ENCODE measurements at regions not wholly inside any gene's neighbourhood (a gene's known extent, or its start where the extent isn't known, plus 50 kb on each side); places are given as distances from the start of the nearest gene placed in this dataset.

GRCh38 chr3:187957165-187957581, 196.8 kb upstream of the LPP start:
- ChIA-PET CTCF (no interaction called here), POLR2A (no interaction called here)
- no peaks in the 10 kb centered on the region for H3K27me3 ChIP-seq (ENCODE audit: control insufficient read depth in 2 of 2, insufficient read depth in 2 of 2, low read length in 2 of 2)
- TF ChIP-seq EZH2 (IDR thresholded peaks at IDR 0.05; ENCODE audit: borderline replicate concordance, low read depth, low read length, severe bottlenecking) = no peak
- no peak for TF ChIP-seq JUN (IDR thresholded peaks at IDR 0.05; ENCODE audit: borderline replicate concordance, insufficient read depth, insufficient read length, low read depth)
- no peak for TF ChIP-seq MAX (IDR thresholded peaks at IDR 0.05; ENCODE audit: insufficient read depth, insufficient read length)
- TF ChIP-seq CTCF (IDR thresholded peaks at IDR 0.05; ENCODE audit: extremely low read depth in 1 of 2, insufficient read depth in 1 of 2, low read depth in 1 of 2, low read length in 2 of 2) = no peak
- no peak for TF ChIP-seq POLR2A (IDR thresholded peaks at IDR 0.05; ENCODE audit: low read depth, low read length)
- no peak for TF ChIP-seq GATA2 (IDR thresholded peaks at IDR 0.05; ENCODE audit: insufficient read depth, insufficient read length, low read depth, low read length)
- no peak for TF ChIP-seq POLR2AphosphoS5 (IDR thresholded peaks at IDR 0.05; ENCODE audit: insufficient read depth, low read depth, low read length)
- no peak for TF ChIP-seq FOS (IDR thresholded peaks at IDR 0.05; ENCODE audit: borderline replicate concordance, insufficient read depth, low read length)
- TF ChIP-seq MYC (IDR thresholded peaks at IDR 0.05; ENCODE audit: low read depth, low read length) = no peak
- FAIRE-seq = no peak
- no peaks in the 10 kb centered on the region for H3K9me3 ChIP-seq (replicated peaks; ENCODE audit: control insufficient read depth, insufficient read depth, low read length)
- no TSS peak for BruUV-seq (replicated peaks)
- H3K4me3 ChIP-seq (replicated peaks in 1 of 3; ENCODE audit: insufficient read depth in 1 of 3, low read depth in 1 of 3, low read length in 3 of 3) = no peak overlapping the region
- DNase-seq (ENCODE audit: low read depth, low spot score) = no peak
- no peak overlapping the region for H3K27ac ChIP-seq (ENCODE audit: insufficient read depth, low read depth, low read length)
- no peak overlapping the region for H2AFZ ChIP-seq (ENCODE audit: low read depth, low read length)
- no peaks in the 10 kb centered on the region for H3K79me2 ChIP-seq (ENCODE audit: control insufficient read depth, insufficient read depth, low read length)
- H4K20me1 ChIP-seq (replicated peaks; ENCODE audit: control insufficient read depth, extremely low read depth, insufficient read depth, low read length) = no peaks in the 10 kb centered on the region
- dilution Hi-C loops (cut with MboI; ENCODE audit: extremely low pct_ligation_motif_present, low sequenced_read_pairs) (no loop called here), intact Hi-C loops (cut with micrococcal nuclease) (no loop called here)
- H3K36me3 ChIP-seq (ENCODE audit: control insufficient read depth in 2 of 2, extremely low read depth in 1 of 2, insufficient read depth in 2 of 2, low read length in 2 of 2) = no peaks in the 10 kb centered on the region
- no peak overlapping the region for H3K4me2 ChIP-seq (ENCODE audit: insufficient read depth, low read length)
- no peaks in the 10 kb centered on the region for H3K9me1 ChIP-seq (replicated peaks; ENCODE audit: control insufficient read depth, extremely low read depth, insufficient read depth, low read length)
- H3K9ac ChIP-seq (replicated peaks; ENCODE audit: extremely low read depth, insufficient read depth, low read length) = no peak overlapping the region
- no peaks in the 10 kb centered on the region for H3K4me1 ChIP-seq (ENCODE audit: control insufficient read depth, extremely low read depth, insufficient read depth, low read length)
